GM18907 (cell line): ENCODE measurements at regions not wholly inside any gene's neighbourhood (a gene's known extent, or its start where the extent isn't known, plus 50 kb on each side); places are given as distances from the start of the nearest gene placed in this dataset.

ENCODE experiments used
- ATAC-seq: cut with Tn5 transposase; IDR thresholded peaks from one replicate; pipeline ENCODE4 v1.9.1; 2021; ENCODE audit warnings: mild to moderate bottlenecking, moderate library complexity; ENCODE audit not compliant: unreplicated experiment

GRCh38 chr1:187622545-187622944, 793.8 kb downstream of the PLA2G4A start:
- ATAC-seq: no peak

GRCh38 chr1:187624812-187625545, 796.2 kb downstream of the PLA2G4A start:
- no peak for ATAC-seq

GRCh38 chr1:187626056-187626455, 797.3 kb downstream of the PLA2G4A start:
- no peak for ATAC-seq

GRCh38 chr1:187627516-187627915, 798.8 kb downstream of the PLA2G4A start:
- no peak for ATAC-seq

- ATAC-seq: no peak
Observed at GRCh38 chr1:187629075-187629474, 800.3 kb downstream of the PLA2G4A start.

- no peak for ATAC-seq
Observed at GRCh38 chr1:187630653-187631380, 802.1 kb downstream of the PLA2G4A start.

GRCh38 chr1:187631381-187631675, 802.6 kb downstream of the PLA2G4A start:
- ATAC-seq: no peak

GRCh38 chr1:187631984-187632383, 803.2 kb downstream of the PLA2G4A start:
- no peak for ATAC-seq

- ATAC-seq: no peak
Observed at GRCh38 chr1:187634940-187635339, 806.2 kb downstream of the PLA2G4A start.

GRCh38 chr1:187638733-187639434, 810.1 kb downstream of the PLA2G4A start:
- ATAC-seq: no peak

GRCh38 chr1:187641015-187641414, 812.3 kb downstream of the PLA2G4A start:
- no peak for ATAC-seq

GRCh38 chr1:187641463-187641862, 812.7 kb downstream of the PLA2G4A start:
- no peak for ATAC-seq

- no peak for ATAC-seq
Observed at GRCh38 chr1:187641907-187642306, 813.2 kb downstream of the PLA2G4A start.

GRCh38 chr1:187645651-187646050, 816.9 kb downstream of the PLA2G4A start:
- no peak for ATAC-seq

GRCh38 chr1:187646536-187647107, 817.9 kb downstream of the PLA2G4A start:
- no peak for ATAC-seq

GRCh38 chr1:187648091-187648490, 819.3 kb downstream of the PLA2G4A start:
- no peak for ATAC-seq

- no peak for ATAC-seq
Observed at GRCh38 chr1:187654635-187655034, 825.9 kb downstream of the PLA2G4A start.

GRCh38 chr1:187655104-187655503, 826.4 kb downstream of the PLA2G4A start:
- ATAC-seq: no peak

- ATAC-seq: no peak
Observed at GRCh38 chr1:187665483-187665882, 836.7 kb downstream of the PLA2G4A start.

- no peak for ATAC-seq
Observed at GRCh38 chr1:187680823-187681222, 852.1 kb downstream of the PLA2G4A start.

GRCh38 chr1:187682112-187682511, 853.4 kb downstream of the PLA2G4A start:
- ATAC-seq: no peak

GRCh38 chr1:187685333-187685732, 856.6 kb downstream of the PLA2G4A start:
- no peak for ATAC-seq
